HEK293T (cell line): ENCODE measurements at regions not wholly inside any gene's neighbourhood (a gene's known extent, or its start where the extent isn't known, plus 50 kb on each side); places are given as distances from the start of the nearest gene placed in this dataset.

Source experiments
- ARNT ChIP-seq: fragments of 450-650 bp; IDR thresholded peaks from 2 replicates; pipeline ENCODE4 v1.6.1; 2017; ENCODE audit warnings: mild to moderate bottlenecking
- BHLHE40 ChIP-seq: fragments of 450-650 bp; IDR thresholded peaks from 2 replicates; pipeline ENCODE4 v1.6.1; 2016; ENCODE audit warnings: mild to moderate bottlenecking, moderate library complexity, borderline replicate concordance
- ELF4 ChIP-seq: fragments of 450-650 bp; IDR thresholded peaks from 2 replicates; pipeline ENCODE4 v1.6.1; 2017; ENCODE audit warnings: antibody characterized with exemption
- FOXA1 ChIP-seq: fragments of 450-650 bp; IDR thresholded peaks from 2 replicates; pipeline ENCODE4 v1.6.1; 2016; ENCODE audit warnings: mild to moderate bottlenecking
- FOXK2 ChIP-seq: fragments of 450-650 bp; IDR thresholded peaks from 2 replicates; pipeline ENCODE4 v1.6.1; 2016; ENCODE audit warnings: mild to moderate bottlenecking
- FOXM1 ChIP-seq: fragments of 450-650 bp; IDR thresholded peaks from 2 replicates; pipeline ENCODE4 v1.6.1; 2017; ENCODE audit warnings: mild to moderate bottlenecking, borderline replicate concordance
- HDGF ChIP-seq: fragments of 450-650 bp; IDR thresholded peaks from 2 replicates; pipeline ENCODE4 v1.6.1; 2017; ENCODE audit warnings: antibody characterized with exemption, borderline replicate concordance
- SP1 ChIP-seq: fragments of 450-650 bp; IDR thresholded peaks from 2 replicates; pipeline ENCODE4 v1.6.1; 2017
- SUZ12 ChIP-seq: fragments of 450-650 bp; IDR thresholded peaks from 2 replicates; pipeline ENCODE4 v1.6.1; 2016; ENCODE audit warnings: mild to moderate bottlenecking
- ZNF384 ChIP-seq: fragments of 450-650 bp; IDR thresholded peaks from 2 replicates; pipeline ENCODE4 v1.6.1; 2016
- TF ChIP-seq, protein P1 (sequence below): fragments of 450-650 bp; IDR thresholded peaks from 2 replicates; pipeline ENCODE4 v1.6.1; 2016

DNA sequence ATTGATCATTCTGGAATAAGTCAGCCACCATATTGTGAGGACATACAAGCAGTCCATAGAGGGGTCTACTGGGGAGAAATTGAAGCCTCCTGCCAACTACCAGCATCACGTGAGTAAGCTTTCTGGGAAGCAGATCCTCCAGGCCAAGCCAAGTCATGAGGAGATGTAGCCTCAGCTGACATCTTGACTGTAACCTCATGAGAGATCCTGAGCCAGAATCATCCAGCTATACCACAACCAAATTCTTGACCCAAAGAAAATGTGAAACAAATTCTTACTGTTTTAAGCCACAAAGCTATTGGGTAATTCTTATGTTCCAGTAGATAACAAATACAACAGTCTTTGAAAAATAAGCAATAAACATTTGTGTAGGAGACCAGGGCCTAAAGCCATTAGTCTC lies 479.4 kb upstream of the DCN start:
- TF ChIP-seq, protein P1, sequence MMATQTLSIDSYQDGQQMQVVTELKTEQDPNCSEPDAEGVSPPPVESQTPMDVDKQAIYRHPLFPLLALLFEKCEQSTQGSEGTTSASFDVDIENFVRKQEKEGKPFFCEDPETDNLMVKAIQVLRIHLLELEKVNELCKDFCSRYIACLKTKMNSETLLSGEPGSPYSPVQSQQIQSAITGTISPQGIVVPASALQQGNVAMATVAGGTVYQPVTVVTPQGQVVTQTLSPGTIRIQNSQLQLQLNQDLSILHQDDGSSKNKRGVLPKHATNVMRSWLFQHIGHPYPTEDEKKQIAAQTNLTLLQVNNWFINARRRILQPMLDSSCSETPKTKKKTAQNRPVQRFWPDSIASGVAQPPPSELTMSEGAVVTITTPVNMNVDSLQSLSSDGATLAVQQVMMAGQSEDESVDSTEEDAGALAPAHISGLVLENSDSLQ, result no peak
- TF ChIP-seq ZNF384 (no peak), FOXA1 (no peak), ARNT (no peak), HDGF (no peak), FOXK2 (no peak), SP1 (no peak), BHLHE40 (no peak), SUZ12 (no peak), ELF4 (no peak), FOXM1 (no peak)
